ENCODE measurements at regions not wholly inside any gene's neighbourhood (a gene's known extent, or its start where the extent isn't known, plus 50 kb on each side); places are given as distances from the start of the nearest gene placed in this dataset.
"Not testable (repeated sequence)": the region's sequence is repeated elsewhere in the genome, so short reads cannot be mapped to it uniquely, and the experiment has no call there.

- H3K9me3 ChIP-seq (replicated peaks): no peaks in the 10 kb centered on the region
- H3K36me3 ChIP-seq: no peaks in the 10 kb centered on the region
- no peaks in the 10 kb centered on the region for H3K4me1 ChIP-seq
- TF ChIP-seq, protein P1, sequence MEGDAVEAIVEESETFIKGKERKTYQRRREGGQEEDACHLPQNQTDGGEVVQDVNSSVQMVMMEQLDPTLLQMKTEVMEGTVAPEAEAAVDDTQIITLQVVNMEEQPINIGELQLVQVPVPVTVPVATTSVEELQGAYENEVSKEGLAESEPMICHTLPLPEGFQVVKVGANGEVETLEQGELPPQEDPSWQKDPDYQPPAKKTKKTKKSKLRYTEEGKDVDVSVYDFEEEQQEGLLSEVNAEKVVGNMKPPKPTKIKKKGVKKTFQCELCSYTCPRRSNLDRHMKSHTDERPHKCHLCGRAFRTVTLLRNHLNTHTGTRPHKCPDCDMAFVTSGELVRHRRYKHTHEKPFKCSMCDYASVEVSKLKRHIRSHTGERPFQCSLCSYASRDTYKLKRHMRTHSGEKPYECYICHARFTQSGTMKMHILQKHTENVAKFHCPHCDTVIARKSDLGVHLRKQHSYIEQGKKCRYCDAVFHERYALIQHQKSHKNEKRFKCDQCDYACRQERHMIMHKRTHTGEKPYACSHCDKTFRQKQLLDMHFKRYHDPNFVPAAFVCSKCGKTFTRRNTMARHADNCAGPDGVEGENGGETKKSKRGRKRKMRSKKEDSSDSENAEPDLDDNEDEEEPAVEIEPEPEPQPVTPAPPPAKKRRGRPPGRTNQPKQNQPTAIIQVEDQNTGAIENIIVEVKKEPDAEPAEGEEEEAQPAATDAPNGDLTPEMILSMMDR (IDR thresholded peaks at IDR 0.05; ENCODE audit: borderline replicate concordance): no peak
- H3K4me3 ChIP-seq: no peak overlapping the region
- no peak overlapping the region for H3K27ac ChIP-seq (replicated peaks)
- DNase-seq: no peak
- no peaks in the 10 kb centered on the region for H3K27me3 ChIP-seq (ENCODE audit: low read depth)
- intact Hi-C loops (cut with micrococcal nuclease): no loop called here
Measured at GRCh38 chr9:25742256-25742655, 64.0 kb upstream of the TUSC1 start.

DNA sequence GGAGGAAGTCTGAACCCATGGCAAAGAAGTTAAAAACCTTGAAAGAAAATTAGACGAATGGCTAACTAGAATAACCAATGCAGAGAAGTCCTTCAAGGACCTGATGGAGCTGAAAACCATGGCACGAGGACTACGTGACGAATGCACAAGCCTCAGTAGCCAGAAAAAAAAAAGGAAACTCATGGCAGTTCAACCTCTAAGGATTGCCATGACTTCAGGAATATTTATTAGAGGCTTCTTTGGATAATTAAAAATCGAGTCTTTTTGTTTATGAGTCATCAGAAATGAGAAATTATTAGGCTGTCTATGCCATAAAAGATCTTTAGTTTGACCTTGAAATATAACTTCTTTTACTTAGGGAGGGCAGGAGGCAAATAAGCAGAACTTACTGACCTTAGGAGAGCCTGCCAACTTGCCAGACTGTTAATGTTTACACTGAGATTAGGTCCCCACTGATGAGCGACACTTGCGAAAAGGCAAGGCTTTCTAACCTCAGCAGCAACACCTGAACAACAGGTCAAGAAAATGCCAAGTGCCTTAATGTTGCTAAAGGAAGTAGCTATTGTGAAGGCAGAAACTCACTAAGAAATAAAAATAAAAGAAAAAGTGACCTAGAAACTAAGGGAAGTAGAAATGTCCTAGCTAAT is 55.2 kb upstream of the TUSC1 start:
- TF ChIP-seq, protein P1 (IDR thresholded peaks at IDR 0.05; ENCODE audit: borderline replicate concordance): no peak
- intact Hi-C loops (cut with micrococcal nuclease): no loop called here
- Histone ChIP-seq H3K36me3 (no peaks in the 10 kb centered on the region), H3K9me3 (replicated peaks) (peaks cover 13% of the 10 kb centered on the region), H3K27me3 (ENCODE audit: low read depth) (no peaks in the 10 kb centered on the region), H3K4me1 (no peaks in the 10 kb centered on the region), H3K4me3 (no peak overlapping the region), H3K27ac (replicated peaks) (no peak overlapping the region)
- no peak for DNase-seq

DNA sequence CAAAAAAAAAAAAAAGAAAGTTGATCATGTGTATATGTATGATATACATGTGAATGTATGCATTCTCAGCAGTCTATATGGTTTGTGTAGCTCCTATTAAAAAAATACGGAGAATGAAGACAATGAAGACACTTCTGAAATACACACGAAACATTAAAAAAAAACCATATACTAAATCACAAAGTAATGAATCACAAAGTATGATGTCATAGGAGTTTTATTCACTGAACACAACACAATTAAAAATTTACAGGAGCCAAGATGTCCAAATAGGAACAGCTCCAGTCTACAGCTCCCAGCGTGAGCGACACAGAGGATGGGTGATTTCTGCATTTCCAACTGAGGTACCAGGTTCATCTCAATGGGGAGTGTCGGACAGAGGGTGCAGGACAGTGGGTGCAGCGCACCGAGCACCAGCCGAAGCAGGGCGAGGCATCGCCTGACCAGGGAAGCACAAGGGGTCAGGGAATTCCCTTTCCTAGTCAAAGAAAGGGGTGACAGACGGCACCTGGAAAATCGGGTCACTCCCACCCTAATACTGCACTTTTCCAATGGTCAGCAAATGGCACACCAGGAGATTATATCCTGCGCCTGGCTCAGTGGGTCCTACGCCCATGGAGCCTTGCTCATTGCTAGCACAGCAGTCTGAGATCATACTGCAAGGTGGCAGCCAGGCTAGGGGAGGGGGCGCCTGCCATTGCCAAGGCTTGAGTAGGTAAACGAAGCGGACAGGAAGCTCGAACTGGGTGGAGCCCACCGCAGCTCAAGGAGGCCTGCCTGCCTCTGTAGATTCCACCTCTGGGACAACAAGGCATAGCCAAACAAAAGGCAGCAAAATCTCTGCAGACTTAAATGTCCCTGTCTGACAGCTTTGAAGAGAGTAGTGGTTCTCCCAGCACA is 53.9 kb upstream of the TUSC1 start:
- intact Hi-C loops (cut with micrococcal nuclease); DNase-seq; H3K36me3 ChIP-seq; H3K4me1 ChIP-seq; H3K27me3 ChIP-seq (ENCODE audit: low read depth); H3K27ac ChIP-seq (replicated peaks); H3K4me3 ChIP-seq: not testable (repeated sequence)
- H3K9me3 ChIP-seq (replicated peaks): peaks cover 13% of the 10 kb centered on the region
